ENCODE measurements at regions not wholly inside any gene's neighbourhood (a gene's known extent, or its start where the extent isn't known, plus 50 kb on each side); places are given as distances from the start of the nearest gene placed in this dataset.

GRCh38 chr2:195047955-195048354, 609.1 kb upstream of the SLC39A10 start:
- Histone ChIP-seq H3K4me2 (ENCODE audit: control insufficient read depth, insufficient read depth) (no peak overlapping the region), H3K27me3 (replicated peaks in 1 of 2; ENCODE audit: control insufficient read depth in 2 of 2, insufficient read depth in 2 of 2, low read length in 1 of 2) (no peaks in the 10 kb centered on the region), H3K27ac (ENCODE audit: control insufficient read depth, insufficient read depth) (no peak overlapping the region), H3K9ac (ENCODE audit: control insufficient read depth, insufficient read depth, low read length) (no peak overlapping the region), H3K36me3 (ENCODE audit: control insufficient read depth in 2 of 2, insufficient read depth in 2 of 2, low read length in 1 of 2) (no peaks in the 10 kb centered on the region), H3K4me1 (ENCODE audit: control insufficient read depth, insufficient read depth, low read length) (no peaks in the 10 kb centered on the region), H3K9me3 (replicated peaks; ENCODE audit: control insufficient read depth, insufficient read depth, low read length) (no peaks in the 10 kb centered on the region), H4K20me1 (ENCODE audit: control insufficient read depth, insufficient read depth) (no peaks in the 10 kb centered on the region), H3K4me3 (no peak overlapping the region), H2AFZ (ENCODE audit: control insufficient read depth, low read depth, low read length) (no peak overlapping the region), H3K79me2 (ENCODE audit: control insufficient read depth, insufficient read depth, low read length) (no peaks in the 10 kb centered on the region)
- intact Hi-C loops (cut with micrococcal nuclease; ENCODE audit: unreplicated experiment) (no loop called here), in situ Hi-C loops (cut with MboI) (no loop called here)
- ATAC-seq, result peak; percentile 34; the same call in 2 of the 3 replicates
- no TSS peak for BruUV-seq (replicated peaks)
- ChIA-PET POLR2A (no interaction called here), RAD21 (ENCODE audit: unreplicated experiment) (no interaction called here), SMC1A (ENCODE audit: uncharacterized antibody, unreplicated experiment) (interaction anchor here (0.8 to 2.0 kb wide), 3 partner anchors 11 to 172 kb away, joined by 3 to 11 read pairs (median 3); no protein-coding TSS in a partner anchor), CTCF (no interaction called here)
- WGBS (ENCODE audit: insufficient coverage, insufficient replicate concordance, low lambda C conversion rate, missing lambda C conversion rate), result 15% methylated on average over 2 of the region's 2 CpGs
- no peak for TF ChIP-seq NFYB (IDR thresholded peaks at IDR 0.05; ENCODE audit: insufficient read depth, low read depth, low read length)
- TF ChIP-seq RELA (IDR thresholded peaks at IDR 0.05; ENCODE audit: borderline replicate concordance, partially characterized antibody), result no peak
- no peak for TF ChIP-seq PAX8 (IDR thresholded peaks at IDR 0.05)
- TF ChIP-seq BHLHE40 (IDR thresholded peaks at IDR 0.05; ENCODE audit: borderline replicate concordance in 1 of 2, low read depth in 2 of 2, low read length in 1 of 2), result no peak
- 0 out of 4 replicates have a peak, but pooled peaks of 1 of the 2 experiments have one; percentile 5 for TF ChIP-seq IKZF2 (IDR thresholded peaks at IDR 0.05)
- FAIRE-seq, result peak; percentile 13
- DNase-seq (ENCODE audit: low read depth, low spot score), result no peak

GRCh38 chr2:195044801-195045200, 612.2 kb upstream of the SLC39A10 start:
- DNase-seq (ENCODE audit: low read depth, low spot score), result no peak
- no peaks in the 10 kb centered on the region for H3K4me1 ChIP-seq (ENCODE audit: control insufficient read depth, insufficient read depth, low read length)
- no peak for ATAC-seq
- in situ Hi-C loops (cut with MboI) (no loop called here), intact Hi-C loops (cut with micrococcal nuclease; ENCODE audit: unreplicated experiment) (no loop called here)
- BruUV-seq (replicated peaks), result no TSS peak
- FAIRE-seq, result no peak
- no peak overlapping the region for H3K9ac ChIP-seq (ENCODE audit: control insufficient read depth, insufficient read depth, low read length)
- SMC1A ChIA-PET (ENCODE audit: uncharacterized antibody, unreplicated experiment), result no interaction called here
- CTCF ChIA-PET, result no interaction called here
- H3K79me2 ChIP-seq (ENCODE audit: control insufficient read depth, insufficient read depth, low read length), result no peaks in the 10 kb centered on the region
- H3K4me3 ChIP-seq, result no peak overlapping the region
- H3K9me3 ChIP-seq (replicated peaks; ENCODE audit: control insufficient read depth, insufficient read depth, low read length), result no peaks in the 10 kb centered on the region
- RAD21 ChIA-PET (ENCODE audit: unreplicated experiment), result no interaction called here
- no peaks in the 10 kb centered on the region for H4K20me1 ChIP-seq (ENCODE audit: control insufficient read depth, insufficient read depth)
- no peaks in the 10 kb centered on the region for H3K36me3 ChIP-seq (ENCODE audit: control insufficient read depth in 2 of 2, insufficient read depth in 2 of 2, low read length in 1 of 2)
- POLR2A ChIA-PET, result no interaction called here
- H2AFZ ChIP-seq (ENCODE audit: control insufficient read depth, low read depth, low read length), result no peak overlapping the region
- H3K4me2 ChIP-seq (ENCODE audit: control insufficient read depth, insufficient read depth), result no peak overlapping the region
- no peaks in the 10 kb centered on the region for H3K27me3 ChIP-seq (replicated peaks in 1 of 2; ENCODE audit: control insufficient read depth in 2 of 2, insufficient read depth in 2 of 2, low read length in 1 of 2)
- no peak overlapping the region for H3K27ac ChIP-seq (ENCODE audit: control insufficient read depth, insufficient read depth)
- 91% methylated on average over 1 of the region's 1 CpG for WGBS (ENCODE audit: insufficient coverage, insufficient replicate concordance, low lambda C conversion rate, missing lambda C conversion rate)
- TF ChIP-seq, protein P1, sequence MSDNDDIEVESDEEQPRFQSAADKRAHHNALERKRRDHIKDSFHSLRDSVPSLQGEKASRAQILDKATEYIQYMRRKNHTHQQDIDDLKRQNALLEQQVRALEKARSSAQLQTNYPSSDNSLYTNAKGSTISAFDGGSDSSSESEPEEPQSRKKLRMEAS (IDR thresholded peaks at IDR 0.05; ENCODE audit: low read depth, low read length), result no peak
- no peak for TF ChIP-seq YBX1 (IDR thresholded peaks at IDR 0.05)
- no peak for TF ChIP-seq IRF5 (IDR thresholded peaks at IDR 0.05; ENCODE audit: borderline replicate concordance)
- no peak for TF ChIP-seq TBL1XR1 (IDR thresholded peaks at IDR 0.05; ENCODE audit: low read depth, low read length)
- no peak for TF ChIP-seq RFX5 (IDR thresholded peaks at IDR 0.05; ENCODE audit: low read depth, low read length)
- no peak for TF ChIP-seq EP300 (IDR thresholded peaks at IDR 0.05; ENCODE audit: borderline replicate concordance in 1 of 2, control insufficient read depth in 1 of 2, low read depth in 2 of 2, low read length in 2 of 2)
- no peak for TF ChIP-seq HCFC1 (IDR thresholded peaks at IDR 0.05; ENCODE audit: low read length)
- TF ChIP-seq YY1 (IDR thresholded peaks at IDR 0.05; ENCODE audit: low read depth, low read length), result no peak
- TF ChIP-seq, protein P2, sequence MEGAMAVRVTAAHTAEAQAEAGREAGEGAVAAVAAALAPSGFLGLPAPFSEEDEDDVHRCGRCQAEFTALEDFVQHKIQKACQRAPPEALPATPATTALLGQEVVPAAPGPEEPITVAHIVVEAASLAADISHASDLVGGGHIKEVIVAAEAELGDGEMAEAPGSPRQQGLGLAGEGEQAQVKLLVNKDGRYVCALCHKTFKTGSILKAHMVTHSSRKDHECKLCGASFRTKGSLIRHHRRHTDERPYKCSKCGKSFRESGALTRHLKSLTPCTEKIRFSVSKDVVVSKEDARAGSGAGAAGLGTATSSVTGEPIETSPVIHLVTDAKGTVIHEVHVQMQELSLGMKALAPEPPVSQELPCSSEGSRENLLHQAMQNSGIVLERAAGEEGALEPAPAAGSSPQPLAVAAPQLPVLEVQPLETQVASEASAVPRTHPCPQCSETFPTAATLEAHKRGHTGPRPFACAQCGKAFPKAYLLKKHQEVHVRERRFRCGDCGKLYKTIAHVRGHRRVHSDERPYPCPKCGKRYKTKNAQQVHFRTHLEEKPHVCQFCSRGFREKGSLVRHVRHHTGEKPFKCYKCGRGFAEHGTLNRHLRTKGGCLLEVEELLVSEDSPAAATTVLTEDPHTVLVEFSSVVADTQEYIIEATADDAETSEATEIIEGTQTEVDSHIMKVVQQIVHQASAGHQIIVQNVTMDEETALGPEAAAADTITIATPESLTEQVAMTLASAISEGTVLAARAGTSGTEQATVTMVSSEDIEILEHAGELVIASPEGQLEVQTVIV (IDR thresholded peaks at IDR 0.05; ENCODE audit: borderline replicate concordance, partially characterized antibody), result no peak
- TF ChIP-seq TCF3 (IDR thresholded peaks at IDR 0.05; ENCODE audit: borderline replicate concordance, insufficient read depth, low read depth, low read length), result no peak

All from GM12878 (cell line).